ENCODE measurements at regions not wholly inside any gene's neighbourhood (a gene's known extent, or its start where the extent isn't known, plus 50 kb on each side); places are given as distances from the start of the nearest gene placed in this dataset.

GRCh38 chr3:41095702-41096101, 103.6 kb upstream of the CTNNB1 start:
- Mint-ChIP-seq H3K4me3 (no peak overlapping the region), H3K27ac (no peak overlapping the region), H3K9me3 (no peaks in the 10 kb centered on the region), H3K27me3 (ENCODE audit: low read depth) (peaks cover 7% of the 10 kb centered on the region), H3K36me3 (ENCODE audit: low read depth) (no peaks in the 10 kb centered on the region), H3K4me1 (no peaks in the 10 kb centered on the region)
- TF ChIP-seq CTCF (IDR thresholded peaks at IDR 0.05; ENCODE audit: unreplicated experiment in 3 of 3) = no peak

- no peak for TF ChIP-seq CTCF (IDR thresholded peaks at IDR 0.05; ENCODE audit: unreplicated experiment in 3 of 3)
- Mint-ChIP-seq H3K27ac (no peak overlapping the region), H3K4me3 (no peak overlapping the region), H3K4me1 (no peaks in the 10 kb centered on the region), H3K36me3 (ENCODE audit: low read depth) (no peaks in the 10 kb centered on the region), H3K27me3 (ENCODE audit: low read depth) (peaks cover 7% of the 10 kb centered on the region), H3K9me3 (no peaks in the 10 kb centered on the region)
Observed at GRCh38 chr3:41097896-41098496, 101.3 kb upstream of the CTNNB1 start.

- no peak overlapping the region for H3K27ac Mint-ChIP-seq
- no peaks in the 10 kb centered on the region for H3K4me1 Mint-ChIP-seq
- no peaks in the 10 kb centered on the region for H3K9me3 Mint-ChIP-seq
- TF ChIP-seq CTCF (IDR thresholded peaks at IDR 0.05; ENCODE audit: unreplicated experiment in 3 of 3) = no peak
- no peaks in the 10 kb centered on the region for H3K36me3 Mint-ChIP-seq (ENCODE audit: low read depth)
- peaks cover 7% of the 10 kb centered on the region for H3K27me3 Mint-ChIP-seq (ENCODE audit: low read depth)
- H3K4me3 Mint-ChIP-seq = no peak overlapping the region
Observed at GRCh38 chr3:41101231-41101630, 98.1 kb upstream of the CTNNB1 start.

GRCh38 chr3:41102053-41102556, 97.2 kb upstream of the CTNNB1 start:
- Mint-ChIP-seq H3K4me3 (no peak overlapping the region), H3K27me3 (ENCODE audit: low read depth) (peaks cover 7% of the 10 kb centered on the region), H3K9me3 (no peaks in the 10 kb centered on the region), H3K36me3 (ENCODE audit: low read depth) (no peaks in the 10 kb centered on the region), H3K4me1 (no peaks in the 10 kb centered on the region), H3K27ac (no peak overlapping the region)
- TF ChIP-seq CTCF (IDR thresholded peaks at IDR 0.05; ENCODE audit: unreplicated experiment in 3 of 3) = no peak

- Mint-ChIP-seq H3K9me3 (no peaks in the 10 kb centered on the region), H3K27ac (no peak overlapping the region), H3K4me1 (no peaks in the 10 kb centered on the region), H3K27me3 (ENCODE audit: low read depth) (peaks cover 7% of the 10 kb centered on the region), H3K36me3 (ENCODE audit: low read depth) (no peaks in the 10 kb centered on the region), H3K4me3 (no peak overlapping the region)
- TF ChIP-seq CTCF (IDR thresholded peaks at IDR 0.05; ENCODE audit: unreplicated experiment in 3 of 3) = no peak
Observed at GRCh38 chr3:41102750-41103149, 96.6 kb upstream of the CTNNB1 start.

- H3K36me3 Mint-ChIP-seq (ENCODE audit: low read depth) = no peaks in the 10 kb centered on the region
- H3K9me3 Mint-ChIP-seq = no peaks in the 10 kb centered on the region
- TF ChIP-seq CTCF (IDR thresholded peaks at IDR 0.05; ENCODE audit: unreplicated experiment in 3 of 3) = no peak
- H3K4me1 Mint-ChIP-seq = no peaks in the 10 kb centered on the region
- H3K27me3 Mint-ChIP-seq (ENCODE audit: low read depth) = peaks cover 6% of the 10 kb centered on the region
- no peak overlapping the region for H3K4me3 Mint-ChIP-seq
- no peak overlapping the region for H3K27ac Mint-ChIP-seq
Observed at GRCh38 chr3:41103200-41103599, 96.1 kb upstream of the CTNNB1 start.
